ENCODE measurements at regions not wholly inside any gene's neighbourhood (a gene's known extent, or its start where the extent isn't known, plus 50 kb on each side); places are given as distances from the start of the nearest gene placed in this dataset.

- DNase-seq: no peak
- no peak for TF ChIP-seq POLR2A (IDR thresholded peaks at IDR 0.05; ENCODE audit: low read length)
- TF ChIP-seq GATA1 (IDR thresholded peaks at IDR 0.05; ENCODE audit: low read depth, low read length): no peak
Observed at GRCh38 chr6:9095137-9095536, 659.8 kb upstream of the SLC35B3 start.

GRCh38 chr6:9089724-9090123, 654.4 kb upstream of the SLC35B3 start:
- no peak for DNase-seq
- TF ChIP-seq POLR2A (IDR thresholded peaks at IDR 0.05; ENCODE audit: low read length): no peak
- TF ChIP-seq GATA1 (IDR thresholded peaks at IDR 0.05; ENCODE audit: low read depth, low read length): no peak

- TF ChIP-seq POLR2A (IDR thresholded peaks at IDR 0.05; ENCODE audit: low read length): no peak
- TF ChIP-seq GATA1 (IDR thresholded peaks at IDR 0.05; ENCODE audit: low read depth, low read length): no peak
- no peak for DNase-seq
Observed at GRCh38 chr6:9087470-9087869, 652.1 kb upstream of the SLC35B3 start.

- no peak for TF ChIP-seq POLR2A (IDR thresholded peaks at IDR 0.05; ENCODE audit: low read length)
- DNase-seq: no peak
Observed at GRCh38 chr6:9086331-9086730, 651.0 kb upstream of the SLC35B3 start.

- no peak for DNase-seq
- TF ChIP-seq GATA1 (IDR thresholded peaks at IDR 0.05; ENCODE audit: low read depth, low read length): no peak
- TF ChIP-seq POLR2A (IDR thresholded peaks at IDR 0.05; ENCODE audit: low read length): no peak
Observed at GRCh38 chr6:9085709-9086070, 650.3 kb upstream of the SLC35B3 start.

DNA sequence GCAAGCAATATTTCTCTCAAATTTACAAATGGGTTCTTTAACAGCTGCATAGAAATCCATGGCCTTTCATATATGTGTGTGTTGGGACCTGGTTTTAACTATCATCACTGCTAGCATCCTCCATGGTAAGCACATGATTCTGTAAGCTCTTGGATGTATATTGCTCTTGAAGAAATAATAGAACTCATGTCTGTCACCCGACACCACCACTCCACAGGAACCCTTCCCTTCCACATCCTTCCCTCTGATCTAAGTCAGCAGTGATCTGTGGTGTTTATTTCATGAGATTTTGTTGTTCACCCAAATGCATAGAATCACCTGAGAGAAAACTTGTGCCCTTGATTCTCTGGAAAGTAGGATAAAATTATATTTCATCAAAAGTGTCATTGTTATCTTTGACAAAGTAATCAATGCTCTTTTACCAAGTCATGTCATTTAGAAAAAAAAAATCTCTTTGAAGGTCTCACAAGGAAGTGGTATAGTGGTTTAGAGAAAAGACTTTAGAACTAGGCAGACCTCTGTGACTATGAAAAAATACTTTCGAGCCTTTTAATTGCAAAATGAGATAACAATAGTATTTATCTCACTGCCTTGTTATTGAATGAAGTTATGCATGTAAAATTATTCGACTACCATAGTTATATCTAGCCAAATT, 649.8 kb upstream of the SLC35B3 start:
- TF ChIP-seq POLR2A (IDR thresholded peaks at IDR 0.05; ENCODE audit: low read length) (no peak), GATA1 (IDR thresholded peaks at IDR 0.05; ENCODE audit: low read depth, low read length) (no peak)
- no peak for DNase-seq

- TF ChIP-seq GATA1 (IDR thresholded peaks at IDR 0.05; ENCODE audit: low read depth, low read length): no peak
- TF ChIP-seq POLR2A (IDR thresholded peaks at IDR 0.05; ENCODE audit: low read length): no peak
- no peak for DNase-seq
Observed at GRCh38 chr6:9083108-9083507, 647.8 kb upstream of the SLC35B3 start.

DNA sequence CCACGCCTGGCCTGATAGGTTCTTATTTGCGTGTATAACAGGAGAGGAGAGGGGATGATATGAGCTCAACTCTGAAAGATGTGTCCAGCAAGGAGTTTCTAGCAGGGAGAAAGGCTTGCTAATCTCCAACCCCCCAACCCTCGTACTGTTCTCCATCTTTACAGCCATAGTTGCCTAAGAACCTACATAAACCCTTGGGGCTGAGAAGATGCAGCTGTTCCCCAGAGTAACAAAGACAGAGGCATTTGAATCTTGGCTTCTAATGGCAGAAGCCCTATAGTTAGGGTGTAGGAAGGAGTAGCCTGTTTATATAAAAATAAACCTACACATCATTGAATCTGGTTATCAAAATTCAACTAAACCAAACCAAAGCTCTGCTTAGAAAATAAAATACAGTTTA, 631.4 kb upstream of the SLC35B3 start:
- no peak for TF ChIP-seq GATA1 (IDR thresholded peaks at IDR 0.05; ENCODE audit: low read depth, low read length)
- TF ChIP-seq POLR2A (IDR thresholded peaks at IDR 0.05; ENCODE audit: low read length): no peak

GRCh38 chr6:9064156-9064555, 628.8 kb upstream of the SLC35B3 start:
- no peak for TF ChIP-seq POLR2A (IDR thresholded peaks at IDR 0.05; ENCODE audit: low read length)
- no peak for TF ChIP-seq GATA1 (IDR thresholded peaks at IDR 0.05; ENCODE audit: low read depth, low read length)
- DNase-seq: no peak

More for the DNA sequence above, 631.4 kb upstream of the SLC35B3 start:
- no peak for DNase-seq

- TF ChIP-seq GATA1 (IDR thresholded peaks at IDR 0.05; ENCODE audit: low read depth, low read length) (no peak), POLR2A (IDR thresholded peaks at IDR 0.05; ENCODE audit: low read length) (no peak)
- no peak for DNase-seq
Observed at GRCh38 chr6:9062596-9062995, 627.3 kb upstream of the SLC35B3 start.

DNA sequence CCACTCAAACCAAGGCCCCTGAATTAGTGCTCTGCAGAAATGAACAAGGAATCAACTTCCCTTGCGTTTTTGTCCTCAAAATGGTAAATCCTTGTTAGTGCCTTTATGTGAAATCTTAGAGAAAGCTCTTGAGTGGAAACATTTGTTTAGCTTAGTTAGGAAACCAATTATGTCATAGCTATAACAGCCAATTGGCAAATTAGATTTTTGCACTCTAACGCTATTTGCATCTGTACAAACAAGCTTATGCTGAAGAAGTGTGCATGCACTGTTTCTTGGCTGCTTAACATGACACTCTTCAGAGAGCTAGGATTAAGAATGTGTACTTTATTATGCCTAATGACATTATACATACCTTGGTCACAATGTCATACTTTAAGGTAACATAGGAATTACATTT, 622.6 kb upstream of the SLC35B3 start:
- no peak for DNase-seq
- TF ChIP-seq POLR2A (IDR thresholded peaks at IDR 0.05; ENCODE audit: low read length) (no peak), GATA1 (IDR thresholded peaks at IDR 0.05; ENCODE audit: low read depth, low read length) (no peak)

GRCh38 chr6:9056556-9056955, 621.2 kb upstream of the SLC35B3 start:
- DNase-seq: no peak
- TF ChIP-seq GATA1 (IDR thresholded peaks at IDR 0.05; ENCODE audit: low read depth, low read length): no peak
- no peak for TF ChIP-seq POLR2A (IDR thresholded peaks at IDR 0.05; ENCODE audit: low read length)

DNA sequence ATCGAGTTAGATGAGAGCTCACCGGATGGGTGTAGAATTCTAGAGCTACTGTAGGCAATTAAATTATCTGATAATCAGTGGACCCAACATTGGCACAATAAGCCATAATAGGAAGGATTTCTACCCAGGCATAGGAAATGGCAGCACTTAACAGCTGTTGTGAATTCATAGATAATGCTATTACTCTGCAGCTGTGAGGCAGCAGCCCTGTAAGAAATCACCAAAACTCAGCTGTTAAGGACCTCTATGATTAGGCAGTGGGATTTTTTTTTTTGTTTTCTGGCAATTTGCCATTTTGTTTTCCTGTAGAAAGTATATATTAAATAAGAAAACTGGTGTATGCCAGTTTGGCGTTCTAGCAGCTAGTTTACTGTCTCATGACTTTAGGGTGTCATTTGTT, 609.1 kb upstream of the SLC35B3 start:
- DNase-seq: no peak
- TF ChIP-seq GATA1 (IDR thresholded peaks at IDR 0.05; ENCODE audit: low read depth, low read length) (no peak), POLR2A (IDR thresholded peaks at IDR 0.05; ENCODE audit: low read length) (no peak)

- no peak for DNase-seq
- TF ChIP-seq POLR2A (IDR thresholded peaks at IDR 0.05; ENCODE audit: low read length): no peak
- no peak for TF ChIP-seq GATA1 (IDR thresholded peaks at IDR 0.05; ENCODE audit: low read depth, low read length)
Observed at GRCh38 chr6:9040718-9041117, 605.4 kb upstream of the SLC35B3 start.

- DNase-seq: no peak
- TF ChIP-seq GATA1 (IDR thresholded peaks at IDR 0.05; ENCODE audit: low read depth, low read length) (no peak), POLR2A (IDR thresholded peaks at IDR 0.05; ENCODE audit: low read length) (no peak)
Observed at GRCh38 chr6:9039258-9039657, 603.9 kb upstream of the SLC35B3 start.

GRCh38 chr6:9028086-9028485, 592.7 kb upstream of the SLC35B3 start:
- TF ChIP-seq GATA1 (IDR thresholded peaks at IDR 0.05; ENCODE audit: low read depth, low read length) (no peak), POLR2A (IDR thresholded peaks at IDR 0.05; ENCODE audit: low read length) (no peak)
- DNase-seq: no peak
